SK-N-SH (cell line): ENCODE measurements at regions not wholly inside any gene's neighbourhood (a gene's known extent, or its start where the extent isn't known, plus 50 kb on each side); places are given as distances from the start of the nearest gene placed in this dataset.

Experiments
- CTCF ChIA-PET: fragments of 300-600, 350-600 bp; formaldehyde crosslinking; extraction: SDS; loops from one replicate; lab custom pipeline; 2021; lab: Yijun Ruan, JAX
- POLR2A ChIA-PET: fragments of 350-600 bp; sonication (Branson Sonifier 250); formaldehyde crosslinking; extraction: SDS; loops from one replicate; lab custom pipeline; 2020; ENCODE audit warnings: antibody characterized with exemption, inconsistent platforms; lab: Yijun Ruan, JAX
- DNase-seq: peaks from one replicate; pipeline ENCODE4 v3.0.0; 2012
- H2AFZ ChIP-seq: fragments of 200-600 bp; sonication (generic); 2 replicates; pipeline ENCODE4 v1.8.1; 2016; ENCODE audit warnings: antibody characterized with exemption, mild to moderate bottlenecking, low read depth
- H3F3A ChIP-seq: fragments of 200-600 bp; sonication (generic); replicated peaks from 2 replicates; pipeline ENCODE3; 2016; ENCODE audit warnings: antibody characterized with exemption, mild to moderate bottlenecking; ENCODE audit not compliant: insufficient read depth
- H3K27ac ChIP-seq, 2 experiments: fragments of 200-500 bp in 1 of 2; fragments of 200-600 bp in 1 of 2; sonication (Bioruptor generic) in 1 of 2; sonication (generic), shearing (Covaris generic) in 1 of 2; 2 replicates each; pipeline versions ENCODE4 v1.5.1 to v1.6.1; 2014 to 2016; ENCODE audit warnings: low read depth in 2 of 2, inconsistent platforms in 1 of 2, low read length in 1 of 2, mild to moderate bottlenecking in 1 of 2, mixed read lengths in 1 of 2
- H3K27me3 ChIP-seq: fragments of 200-600 bp; sonication (generic), shearing (Covaris generic); 2 replicates; pipeline ENCODE4 v1.6.1; 2016; ENCODE audit warnings: mixed run types; ENCODE audit not compliant: insufficient read depth
- H3K36me3 ChIP-seq, 2 experiments: fragments of 200-500 bp in 1 of 2; fragments of 200-600 bp in 1 of 2; sonication (Bioruptor generic) in 1 of 2; sonication (generic) in 1 of 2; replicated peaks in 1 of 2; 2 replicates each; pipeline versions ENCODE3 to v1.5.1; 2014 to 2016; ENCODE audit warnings: low read length in 1 of 2, mild to moderate bottlenecking in 1 of 2; ENCODE audit not compliant: insufficient read depth in 2 of 2, control insufficient read depth in 1 of 2
- H3K4me1 ChIP-seq, 2 experiments: fragments of 200-500 bp in 1 of 2; fragments of 200-600 bp in 1 of 2; sonication (Bioruptor generic) in 1 of 2; sonication (generic), shearing (Covaris generic) in 1 of 2; 2 replicates each; pipeline versions ENCODE4 v1.5.1 to v1.6.1; 2014 to 2016; ENCODE audit warnings: low read depth in 1 of 2, low read length in 1 of 2, mixed run types in 1 of 2; ENCODE audit not compliant: insufficient read depth in 2 of 2, control insufficient read depth in 1 of 2
- H3K4me2 ChIP-seq: fragments of 200-600 bp; sonication (generic), shearing (Covaris generic); 2 replicates; pipeline ENCODE4 v1.6.1; 2017; ENCODE audit warnings: mixed run types
- H3K4me3 ChIP-seq, 2 experiments: fragments of 200-500 bp in 1 of 2; fragments of 200-600 bp in 1 of 2; sonication (Bioruptor generic) in 1 of 2; sonication (generic), shearing (Covaris generic) in 1 of 2; 2 replicates each; pipeline versions ENCODE4 v1.5.1 to v1.8.1; 2014 to 2016; ENCODE audit warnings: low read depth in 2 of 2, inconsistent platforms in 1 of 2, low read length in 1 of 2, mild to moderate bottlenecking in 1 of 2, mixed read lengths in 1 of 2, moderate library complexity in 1 of 2
- H3K79me2 ChIP-seq: fragments of 200-600 bp; sonication (generic); 2 replicates; pipeline ENCODE4 v1.8.1; 2017; ENCODE audit warnings: mild to moderate bottlenecking; ENCODE audit not compliant: insufficient read depth
- H3K9ac ChIP-seq: fragments of 200-600 bp; sonication (generic); 2 replicates; pipeline ENCODE4 v1.6.1; 2017; ENCODE audit warnings: mixed run types
- H3K9me2 ChIP-seq: fragments of 200-600 bp; sonication (generic); 2 replicates; pipeline ENCODE4 v1.6.1; 2017; ENCODE audit warnings: mixed run types
- H3K9me3 ChIP-seq: fragments of 200-600 bp; sonication (generic); 2 replicates; pipeline ENCODE4 v1.6.1; 2017; ENCODE audit warnings: mixed run types, mild to moderate bottlenecking, moderate library complexity
- H4K20me1 ChIP-seq: fragments of 200-600 bp; sonication (generic); 2 replicates; pipeline ENCODE4 v1.6.1; 2017; ENCODE audit warnings: mild to moderate bottlenecking, mixed run types; ENCODE audit not compliant: insufficient read depth
- CHD2 ChIP-seq: fragments of 150-350 bp; IDR thresholded peaks from 2 replicates; pipeline ENCODE4 v1.6.1; 2018; ENCODE audit warnings: low read length; ENCODE audit not compliant: partially characterized antibody
- ELF1 ChIP-seq: IDR thresholded peaks from 2 replicates; pipeline ENCODE4 v1.4.0; 2012
- EP300 ChIP-seq, 2 experiments: IDR thresholded peaks; 2 replicates each; pipeline versions ENCODE4 v1.4.0 to v1.6.1; 2012; ENCODE audit warnings: borderline replicate concordance in 1 of 2, low read depth in 1 of 2, low read length in 1 of 2
- FOSL2 ChIP-seq: IDR thresholded peaks from 2 replicates; pipeline ENCODE4 v1.4.0; 2012; ENCODE audit warnings: low read depth, mild to moderate bottlenecking, moderate library complexity, borderline replicate concordance
- FOXM1 ChIP-seq: IDR thresholded peaks from 2 replicates; pipeline ENCODE4 v1.4.0; 2012; ENCODE audit warnings: low read depth, mild to moderate bottlenecking
- GABPA ChIP-seq: IDR thresholded peaks from 2 replicates; pipeline ENCODE4 v1.4.0; 2012; ENCODE audit warnings: low read depth, mild to moderate bottlenecking
- GATA2 ChIP-seq: sonication (generic); formaldehyde crosslinking; IDR thresholded peaks from 2 replicates; pipeline ENCODE4 v1.5.0; 2020; ENCODE audit warnings: mild to moderate bottlenecking, missing genetic modification reagents
- NFIC ChIP-seq: IDR thresholded peaks from 2 replicates; pipeline ENCODE4 v1.4.0; 2012; ENCODE audit warnings: borderline replicate concordance
- NRF1 ChIP-seq: IDR thresholded peaks from 2 replicates; pipeline ENCODE4 v1.6.1; 2012; ENCODE audit warnings: low read depth, mild to moderate bottlenecking, low read length
- POLR2AphosphoS5 ChIP-seq: IDR thresholded peaks from 2 replicates; pipeline ENCODE4 v1.6.1; 2012; ENCODE audit warnings: low read depth, low read length
- RAD21 ChIP-seq: IDR thresholded peaks from 2 replicates; pipeline ENCODE4 v1.6.1; 2012; ENCODE audit warnings: mild to moderate bottlenecking, low read length
- RCOR1 ChIP-seq: fragments of 150-350 bp; IDR thresholded peaks from 2 replicates; pipeline ENCODE4 v1.6.1; 2017; ENCODE audit warnings: antibody characterized with exemption, low read length
- RXRA ChIP-seq: IDR thresholded peaks from 2 replicates; pipeline ENCODE4 v1.4.0; 2012; ENCODE audit warnings: low read depth, mild to moderate bottlenecking, borderline replicate concordance
- SMC3 ChIP-seq: IDR thresholded peaks from 2 replicates; pipeline ENCODE4 v1.6.1; 2012; ENCODE audit warnings: low read depth, low read length, improper control_type of control experiment
- TAF1 ChIP-seq: IDR thresholded peaks from 2 replicates; pipeline ENCODE4 v1.6.1; 2012; ENCODE audit warnings: low read depth, mild to moderate bottlenecking, low read length, moderate library complexity, borderline replicate concordance
- TCF12 ChIP-seq: IDR thresholded peaks from 2 replicates; pipeline ENCODE4 v1.4.0; 2012
- WGBS: methylation state at CpG from one replicate; pipeline ENCODE4 v1.1.6; 2017; ENCODE audit warnings: low lambda C conversion rate; 5-methylcytosine and 5-hydroxymethylcytosine counted together
- TF ChIP-seq, protein P1 (sequence below): IDR thresholded peaks from 2 replicates; pipeline ENCODE4 v1.4.0; 2012; ENCODE audit warnings: low read depth, borderline replicate concordance
- TF ChIP-seq, protein P2 (sequence below): IDR thresholded peaks from 2 replicates; pipeline ENCODE4 v1.6.1; 2012; ENCODE audit warnings: mild to moderate bottlenecking, low read depth, low read length, moderate library complexity

DNA sequence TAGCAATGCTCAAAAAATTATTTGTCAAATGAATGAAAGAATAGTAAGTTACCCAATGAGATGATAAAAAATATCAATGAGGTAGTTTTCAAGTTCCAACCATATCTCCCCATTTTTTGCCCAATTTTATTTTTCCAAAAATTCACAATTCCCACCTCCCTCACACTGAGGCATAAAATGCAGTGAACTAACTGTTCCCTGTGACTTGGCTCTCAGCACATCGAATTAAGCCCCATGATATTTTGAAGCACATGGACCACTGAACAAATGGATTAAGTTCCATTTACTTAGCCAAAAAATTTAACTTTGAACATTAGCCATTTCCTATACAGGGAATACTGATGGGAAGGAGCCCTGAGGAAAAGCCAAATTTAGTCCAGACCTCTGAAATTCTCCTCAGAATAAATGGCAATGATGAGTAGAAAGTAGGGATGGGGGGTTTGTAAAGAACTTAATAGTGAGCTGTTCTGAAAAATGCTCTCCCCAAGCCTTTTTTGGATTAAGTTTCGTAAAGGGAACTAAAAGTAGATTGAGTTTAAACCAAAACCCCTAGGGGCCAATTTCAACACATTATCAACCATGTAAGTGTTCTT lies 166.3 kb upstream of the GRM3 start (continued):
- TF ChIP-seq RXRA: no peak

DNA sequence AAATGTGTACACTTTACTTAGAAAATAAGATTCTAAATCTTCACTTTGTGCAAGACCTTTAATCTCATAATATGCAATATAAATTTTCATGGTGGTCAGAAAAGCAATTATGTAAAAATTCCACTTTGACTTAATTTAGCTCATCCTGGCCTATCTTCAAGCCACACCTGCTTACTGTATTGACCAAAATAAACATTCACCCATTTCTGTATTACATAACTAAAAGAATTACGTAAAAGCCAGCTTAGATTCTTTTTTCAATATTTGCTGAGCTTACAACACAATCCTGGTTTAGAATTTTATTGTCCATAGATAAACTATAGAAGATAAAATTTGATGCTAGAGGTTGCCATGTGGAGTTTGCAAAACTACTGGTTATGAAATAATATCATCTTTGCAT lies 172.9 kb upstream of the GRM3 start:
- WGBS: 2% methylated on average over 1 of the region's 1 CpG
- DNase-seq: no peak
- TF ChIP-seq TAF1 (no peak), RAD21 (no peak), EP300 (IDR thresholded peaks at IDR 0.05; ENCODE audit: borderline replicate concordance in 1 of 2, low read depth in 1 of 2, low read length in 1 of 2) (no peak)
- TF ChIP-seq, protein P1, sequence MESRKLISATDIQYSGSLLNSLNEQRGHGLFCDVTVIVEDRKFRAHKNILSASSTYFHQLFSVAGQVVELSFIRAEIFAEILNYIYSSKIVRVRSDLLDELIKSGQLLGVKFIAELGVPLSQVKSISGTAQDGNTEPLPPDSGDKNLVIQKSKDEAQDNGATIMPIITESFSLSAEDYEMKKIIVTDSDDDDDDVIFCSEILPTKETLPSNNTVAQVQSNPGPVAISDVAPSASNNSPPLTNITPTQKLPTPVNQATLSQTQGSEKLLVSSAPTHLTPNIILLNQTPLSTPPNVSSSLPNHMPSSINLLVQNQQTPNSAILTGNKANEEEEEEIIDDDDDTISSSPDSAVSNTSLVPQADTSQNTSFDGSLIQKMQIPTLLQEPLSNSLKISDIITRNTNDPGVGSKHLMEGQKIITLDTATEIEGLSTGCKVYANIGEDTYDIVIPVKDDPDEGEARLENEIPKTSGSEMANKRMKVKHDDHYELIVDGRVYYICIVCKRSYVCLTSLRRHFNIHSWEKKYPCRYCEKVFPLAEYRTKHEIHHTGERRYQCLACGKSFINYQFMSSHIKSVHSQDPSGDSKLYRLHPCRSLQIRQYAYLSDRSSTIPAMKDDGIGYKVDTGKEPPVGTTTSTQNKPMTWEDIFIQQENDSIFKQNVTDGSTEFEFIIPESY: no peak
- Histone ChIP-seq H4K20me1 (no peaks in the 10 kb centered on the region), H3K4me2 (no peak overlapping the region), H3K27me3 (no peaks in the 10 kb centered on the region), H3K9me2 (no peaks in the 10 kb centered on the region), H3K27ac (no peak overlapping the region), H3K4me1 (no peaks in the 10 kb centered on the region; a peak in 1 of 4 replicates), H3K9me3 (no peaks in the 10 kb centered on the region), H3F3A (no peaks in the 10 kb centered on the region), H3K9ac (no peak overlapping the region), H2AFZ (no peak overlapping the region), H3K36me3 (no peaks in the 10 kb centered on the region), H3K79me2 (no peaks in the 10 kb centered on the region), H3K4me3 (no peak overlapping the region)
- POLR2A ChIA-PET: no interaction called here
- CTCF ChIA-PET: interaction anchor here (1.1 to 5.1 kb wide), 15 partner anchors 10 to 1440 kb away, joined by 3 to 107 read pairs (median 9); no protein-coding TSS in a partner anchor

DNA sequence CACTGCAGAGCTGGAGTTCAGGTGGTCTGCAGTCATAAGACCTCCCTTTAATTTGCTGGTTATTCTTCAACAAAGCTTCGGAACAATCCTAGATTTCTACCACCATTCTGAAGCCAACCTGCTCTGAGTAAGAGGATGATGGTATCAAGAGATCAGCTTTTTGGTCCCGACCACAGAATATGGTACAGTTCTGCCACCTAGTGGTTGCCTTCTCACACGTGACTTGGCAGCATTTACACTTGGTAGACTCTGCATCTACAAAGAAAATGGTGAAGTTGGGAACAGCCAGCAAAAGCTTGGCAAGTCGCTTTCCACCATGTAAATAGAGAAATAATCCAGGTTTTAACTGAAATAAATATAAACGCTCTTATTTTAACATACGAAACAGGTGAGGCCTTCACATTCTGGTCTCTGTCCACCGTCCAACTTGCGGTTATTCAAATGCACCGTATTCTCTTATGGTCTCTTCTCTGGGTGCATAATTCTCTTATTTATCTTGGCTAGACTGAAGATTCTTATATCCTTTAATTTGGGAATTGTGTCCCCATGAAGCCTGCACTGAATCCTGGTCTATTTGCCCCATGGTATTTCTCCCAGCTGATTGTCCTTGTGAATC lies 173.9 kb upstream of the GRM3 start:
- WGBS: 32% methylated on average over 9 of the region's 9 CpGs
- no peaks in the 10 kb centered on the region for H3F3A ChIP-seq
- no peak overlapping the region for H2AFZ ChIP-seq
- H3K79me2 ChIP-seq: no peaks in the 10 kb centered on the region
- H4K20me1 ChIP-seq: no peaks in the 10 kb centered on the region
- no peak overlapping the region for H3K9ac ChIP-seq
- POLR2A ChIA-PET: interaction anchor here (0.5 kb wide), 1 partner anchor 16 kb away, joined by 3 read pairs; no protein-coding TSS in a partner anchor
- CTCF ChIA-PET: interaction anchor here (0.5 to 5.1 kb wide), 85 partner anchors 9 to 1497 kb away, joined by 3 to 107 read pairs (median 4); no protein-coding TSS in a partner anchor
- no peak overlapping the region for H3K4me2 ChIP-seq
- H3K27me3 ChIP-seq: no peaks in the 10 kb centered on the region
- H3K27ac ChIP-seq: no peak overlapping the region
- no peaks in the 10 kb centered on the region; a peak in 1 of 4 replicates for H3K4me1 ChIP-seq
- peak; percentile 57 for DNase-seq
- H3K9me2 ChIP-seq: no peaks in the 10 kb centered on the region
- H3K4me3 ChIP-seq: no peak overlapping the region
- H3K36me3 ChIP-seq: no peaks in the 10 kb centered on the region
- H3K9me3 ChIP-seq: no peaks in the 10 kb centered on the region
- TF ChIP-seq GABPA (no peak), FOSL2 (no peak), GATA2 (peak; percentile 72), NRF1 (no peak; the same call in 1 of the 2 replicates), RAD21 (peak; percentile 95), FOXM1 (no peak), POLR2AphosphoS5 (no peak), ELF1 (no peak), RCOR1 (no peak), RXRA (no peak), EP300 (IDR thresholded peaks at IDR 0.05; ENCODE audit: borderline replicate concordance in 1 of 2, low read depth in 1 of 2, low read length in 1 of 2) (no peak), SMC3 (peak; percentile 79), CHD2 (no peak), NFIC (peak; percentile 44; the same call in 1 of the 2 replicates), TCF12 (no peak)
- TF ChIP-seq, protein P2, sequence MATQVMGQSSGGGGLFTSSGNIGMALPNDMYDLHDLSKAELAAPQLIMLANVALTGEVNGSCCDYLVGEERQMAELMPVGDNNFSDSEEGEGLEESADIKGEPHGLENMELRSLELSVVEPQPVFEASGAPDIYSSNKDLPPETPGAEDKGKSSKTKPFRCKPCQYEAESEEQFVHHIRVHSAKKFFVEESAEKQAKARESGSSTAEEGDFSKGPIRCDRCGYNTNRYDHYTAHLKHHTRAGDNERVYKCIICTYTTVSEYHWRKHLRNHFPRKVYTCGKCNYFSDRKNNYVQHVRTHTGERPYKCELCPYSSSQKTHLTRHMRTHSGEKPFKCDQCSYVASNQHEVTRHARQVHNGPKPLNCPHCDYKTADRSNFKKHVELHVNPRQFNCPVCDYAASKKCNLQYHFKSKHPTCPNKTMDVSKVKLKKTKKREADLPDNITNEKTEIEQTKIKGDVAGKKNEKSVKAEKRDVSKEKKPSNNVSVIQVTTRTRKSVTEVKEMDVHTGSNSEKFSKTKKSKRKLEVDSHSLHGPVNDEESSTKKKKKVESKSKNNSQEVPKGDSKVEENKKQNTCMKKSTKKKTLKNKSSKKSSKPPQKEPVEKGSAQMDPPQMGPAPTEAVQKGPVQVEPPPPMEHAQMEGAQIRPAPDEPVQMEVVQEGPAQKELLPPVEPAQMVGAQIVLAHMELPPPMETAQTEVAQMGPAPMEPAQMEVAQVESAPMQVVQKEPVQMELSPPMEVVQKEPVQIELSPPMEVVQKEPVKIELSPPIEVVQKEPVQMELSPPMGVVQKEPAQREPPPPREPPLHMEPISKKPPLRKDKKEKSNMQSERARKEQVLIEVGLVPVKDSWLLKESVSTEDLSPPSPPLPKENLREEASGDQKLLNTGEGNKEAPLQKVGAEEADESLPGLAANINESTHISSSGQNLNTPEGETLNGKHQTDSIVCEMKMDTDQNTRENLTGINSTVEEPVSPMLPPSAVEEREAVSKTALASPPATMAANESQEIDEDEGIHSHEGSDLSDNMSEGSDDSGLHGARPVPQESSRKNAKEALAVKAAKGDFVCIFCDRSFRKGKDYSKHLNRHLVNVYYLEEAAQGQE: no peak
